ENCODE measurements at regions not wholly inside any gene's neighbourhood (a gene's known extent, or its start where the extent isn't known, plus 50 kb on each side); places are given as distances from the start of the nearest gene placed in this dataset.
"Not testable (repeated sequence)": the region's sequence is repeated elsewhere in the genome, so short reads cannot be mapped to it uniquely, and the experiment has no call there.

DNA sequence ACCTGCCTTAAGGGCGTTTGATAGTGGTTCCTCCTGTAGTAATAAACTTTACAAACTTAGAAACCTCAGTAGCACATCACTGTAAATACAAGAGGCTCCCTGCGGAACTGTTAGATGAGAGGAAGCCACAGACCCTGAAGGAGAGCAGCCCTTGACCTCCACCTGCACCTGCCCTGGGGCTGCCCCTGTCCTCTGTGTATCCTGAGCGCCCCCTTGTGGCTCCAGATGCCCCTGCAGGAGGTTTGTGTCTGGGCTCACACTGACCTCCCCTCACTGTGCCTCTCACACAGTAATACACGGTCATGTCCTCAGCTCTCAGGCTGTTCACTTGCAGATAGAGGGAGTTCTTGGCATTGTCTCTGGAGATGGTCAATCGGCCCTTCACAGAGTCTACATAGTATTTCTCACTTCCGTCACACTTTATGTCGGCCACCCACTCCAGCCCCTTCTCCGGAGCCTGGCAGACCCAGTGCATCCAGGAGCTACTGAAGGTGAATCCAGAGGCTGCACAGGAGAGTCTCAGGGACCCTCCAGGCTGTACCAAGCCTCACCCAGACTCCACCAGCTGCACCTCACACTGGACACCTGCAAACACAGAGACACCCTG lies 1059.8 kb downstream of the TMEM121 start:
- TF ChIP-seq, protein P1, sequence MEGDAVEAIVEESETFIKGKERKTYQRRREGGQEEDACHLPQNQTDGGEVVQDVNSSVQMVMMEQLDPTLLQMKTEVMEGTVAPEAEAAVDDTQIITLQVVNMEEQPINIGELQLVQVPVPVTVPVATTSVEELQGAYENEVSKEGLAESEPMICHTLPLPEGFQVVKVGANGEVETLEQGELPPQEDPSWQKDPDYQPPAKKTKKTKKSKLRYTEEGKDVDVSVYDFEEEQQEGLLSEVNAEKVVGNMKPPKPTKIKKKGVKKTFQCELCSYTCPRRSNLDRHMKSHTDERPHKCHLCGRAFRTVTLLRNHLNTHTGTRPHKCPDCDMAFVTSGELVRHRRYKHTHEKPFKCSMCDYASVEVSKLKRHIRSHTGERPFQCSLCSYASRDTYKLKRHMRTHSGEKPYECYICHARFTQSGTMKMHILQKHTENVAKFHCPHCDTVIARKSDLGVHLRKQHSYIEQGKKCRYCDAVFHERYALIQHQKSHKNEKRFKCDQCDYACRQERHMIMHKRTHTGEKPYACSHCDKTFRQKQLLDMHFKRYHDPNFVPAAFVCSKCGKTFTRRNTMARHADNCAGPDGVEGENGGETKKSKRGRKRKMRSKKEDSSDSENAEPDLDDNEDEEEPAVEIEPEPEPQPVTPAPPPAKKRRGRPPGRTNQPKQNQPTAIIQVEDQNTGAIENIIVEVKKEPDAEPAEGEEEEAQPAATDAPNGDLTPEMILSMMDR (conservative IDR thresholded peaks at IDR 0.05; ENCODE audit: low read depth, low read length): peak; percentile 45
- no peak overlapping the region for H3K4me3 ChIP-seq (ENCODE audit: low read depth, low read length)
- no peak for DNase-seq (ENCODE audit: low read depth)

DNA sequence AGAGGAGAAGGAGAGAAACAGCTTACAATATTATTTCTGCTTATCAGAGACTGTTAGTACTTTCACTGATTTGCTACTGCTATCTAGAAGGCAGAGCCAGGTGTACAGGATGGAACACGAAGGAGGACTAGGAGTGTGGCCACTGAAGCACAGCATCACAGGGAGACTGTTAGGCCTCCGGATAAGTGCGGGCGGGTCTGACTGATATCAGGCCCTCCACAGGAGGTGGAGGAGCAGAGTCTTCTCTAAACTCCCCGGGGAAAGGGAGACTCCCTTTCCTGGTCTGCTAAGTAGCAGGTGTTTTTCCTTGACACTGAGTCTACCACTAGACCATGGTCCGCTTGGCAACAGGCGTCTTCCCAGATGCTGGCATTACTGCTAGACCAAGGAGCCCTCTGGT lies 1065.2 kb downstream of the TMEM121 start:
- not testable (repeated sequence) for DNase-seq (ENCODE audit: low read depth); H3K4me3 ChIP-seq (ENCODE audit: low read depth, low read length)

DNA sequence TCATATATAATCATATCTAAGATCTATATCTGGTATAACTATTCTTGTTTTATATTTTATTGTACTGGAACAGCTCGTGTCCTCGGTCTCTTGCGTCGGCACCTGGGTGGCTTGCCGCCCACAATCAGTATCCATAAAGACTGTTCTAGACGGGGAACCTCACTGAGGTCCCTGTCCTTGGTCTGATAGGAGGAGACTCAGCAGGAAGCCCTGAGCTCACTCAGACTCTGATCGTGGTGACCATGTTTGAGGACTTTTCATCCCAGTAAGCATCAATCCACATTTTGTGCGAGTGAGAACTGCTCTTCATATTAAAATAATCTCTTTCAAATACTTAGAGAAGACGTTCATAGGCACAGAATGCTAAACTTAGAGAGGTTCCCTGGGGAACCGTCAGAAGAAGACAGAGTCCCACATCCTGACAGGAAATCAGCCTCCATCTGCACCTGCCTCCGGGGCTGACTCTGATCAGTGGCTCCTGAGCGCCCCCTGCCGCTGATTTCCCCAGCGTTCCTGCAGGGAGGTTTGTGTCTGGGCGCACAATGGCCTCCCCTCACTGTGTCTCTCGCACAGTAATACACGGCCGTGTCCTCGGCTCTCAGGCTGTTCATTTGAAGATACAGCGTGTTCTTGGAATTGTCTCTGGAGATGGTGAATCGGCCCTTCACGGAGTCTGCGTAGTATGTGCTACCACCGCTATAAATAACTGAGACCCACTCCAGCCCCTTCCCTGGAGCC lies 1065.9 kb downstream of the TMEM121 start:
- not testable (repeated sequence) for H3K4me3 ChIP-seq (ENCODE audit: low read depth, low read length); DNase-seq (ENCODE audit: low read depth)

DNA sequence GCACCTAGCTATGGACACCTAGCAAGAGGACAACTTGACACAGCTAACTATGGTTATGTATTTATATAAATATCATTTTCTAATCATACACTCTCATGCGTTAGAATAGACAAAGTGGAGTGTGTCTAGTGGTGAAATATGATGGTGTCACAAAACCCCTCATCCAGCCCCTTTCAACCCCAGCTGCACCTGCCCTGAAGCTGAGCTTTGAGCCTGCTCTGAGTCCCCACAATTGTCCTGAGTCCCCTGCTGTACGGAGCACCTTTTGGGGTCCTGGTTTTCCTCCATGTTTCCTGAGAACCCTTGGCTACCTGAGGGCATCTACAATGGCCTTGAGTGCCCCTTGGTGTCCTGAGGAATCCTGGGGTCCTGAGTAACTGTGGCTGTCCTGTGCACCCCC lies 1072.8 kb downstream of the TMEM121 start:
- DNase-seq (ENCODE audit: low read depth): no peak
- no peak overlapping the region for H3K4me3 ChIP-seq (ENCODE audit: low read depth, low read length)
- TF ChIP-seq, protein P1 (conservative IDR thresholded peaks at IDR 0.05; ENCODE audit: low read depth, low read length): no peak

DNA sequence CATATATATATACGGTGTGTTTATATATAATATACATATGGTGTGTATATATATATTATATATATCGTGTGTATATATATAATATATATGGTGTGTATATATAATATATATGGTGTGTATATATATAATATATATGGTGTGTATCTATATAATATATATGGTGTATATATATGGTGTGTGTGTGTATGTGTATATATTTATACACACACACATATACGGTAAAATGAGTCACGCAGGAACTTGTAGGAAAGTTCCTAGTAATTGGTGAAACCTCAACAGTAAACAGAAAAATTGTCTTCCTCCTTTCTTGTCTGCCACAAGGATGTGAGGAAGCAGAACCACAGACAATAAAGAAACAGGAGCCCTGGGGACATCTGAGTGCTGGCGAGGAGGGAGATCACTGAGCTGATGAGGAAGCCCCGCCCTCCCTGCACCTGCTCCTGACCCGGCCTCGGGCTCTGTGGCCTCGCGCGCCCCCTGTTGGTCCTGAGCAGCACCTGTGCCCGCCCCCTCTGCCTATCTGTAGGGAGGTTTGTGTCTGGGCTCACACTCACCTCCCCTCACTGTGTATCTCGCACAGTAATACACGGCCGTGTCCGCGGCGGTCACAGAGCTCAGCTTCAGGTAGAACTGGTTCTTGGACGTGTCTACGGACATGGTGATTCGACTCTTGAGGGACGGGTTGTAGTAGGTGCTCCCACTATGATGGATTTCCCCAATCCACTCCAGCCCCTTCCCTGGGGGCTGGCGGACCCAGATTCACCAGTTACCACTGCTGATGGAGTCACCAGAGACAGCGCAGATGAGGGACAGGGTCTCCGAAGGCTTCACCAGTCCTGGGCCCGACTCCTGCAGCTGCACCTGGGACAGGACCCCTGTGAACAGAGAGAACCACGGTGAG lies 1079.4 kb downstream of the TMEM121 start:
- DNase-seq (ENCODE audit: low read depth): no peak
- no peak overlapping the region for H3K4me3 ChIP-seq (ENCODE audit: low read depth, low read length)
- TF ChIP-seq, protein P1 (conservative IDR thresholded peaks at IDR 0.05; ENCODE audit: low read depth, low read length): peak; percentile 5

DNA sequence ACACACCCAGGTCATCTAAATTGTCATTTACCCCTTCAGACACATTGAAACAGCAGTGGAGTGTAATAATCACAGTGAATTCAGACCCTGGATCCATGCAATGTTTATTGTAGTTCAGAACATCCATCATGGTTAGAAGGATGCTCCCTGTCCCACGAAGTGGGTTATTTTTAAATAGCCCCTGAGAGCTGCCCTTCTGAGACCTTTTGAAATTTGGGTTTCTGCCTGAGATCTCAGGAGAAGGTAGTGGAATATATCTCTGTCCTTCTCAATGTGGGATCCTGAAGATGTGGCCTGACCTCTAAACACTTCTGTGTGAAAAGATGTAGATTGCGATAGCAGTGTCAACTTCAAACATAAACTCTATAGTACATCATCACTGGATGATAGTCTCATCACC lies 1080.6 kb downstream of the TMEM121 start:
- TF ChIP-seq, protein P1 (conservative IDR thresholded peaks at IDR 0.05; ENCODE audit: low read depth, low read length): no peak
- no peak overlapping the region for H3K4me3 ChIP-seq (ENCODE audit: low read depth, low read length)
- no peak for DNase-seq (ENCODE audit: low read depth)

DNA sequence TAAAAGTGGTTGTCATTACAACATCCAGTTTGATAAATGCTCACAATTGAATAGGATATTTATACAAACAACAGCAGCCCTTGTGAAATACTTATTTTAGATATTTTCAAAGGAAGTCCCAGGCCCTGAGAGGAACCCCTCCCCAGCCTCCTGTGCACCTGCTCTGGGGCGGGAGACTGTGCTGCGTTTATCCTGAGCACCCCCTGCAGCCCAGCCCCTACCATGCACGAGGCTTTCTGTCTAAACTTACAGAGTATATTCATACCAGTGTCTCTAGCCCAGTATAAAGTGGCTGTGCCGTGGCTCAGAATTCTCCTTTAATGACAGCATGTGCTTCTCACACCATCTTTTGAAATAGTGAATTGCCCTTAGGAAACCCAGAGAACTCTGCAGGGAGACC lies 1084.3 kb downstream of the TMEM121 start:
- H3K4me3 ChIP-seq (ENCODE audit: low read depth, low read length): no peak overlapping the region
- DNase-seq (ENCODE audit: low read depth): no peak
- TF ChIP-seq, protein P1 (conservative IDR thresholded peaks at IDR 0.05; ENCODE audit: low read depth, low read length): no peak
